DOHH2 (cell line): ENCODE measurements at regions not wholly inside any gene's neighbourhood (a gene's known extent, or its start where the extent isn't known, plus 50 kb on each side); places are given as distances from the start of the nearest gene placed in this dataset.

ENCODE experiments used
- H3F3A ChIP-seq: fragments of 200-600 bp; sonication (generic), shearing (Covaris generic); 2 replicates; pipeline ENCODE4 v1.6.0; 2016; ENCODE audit warnings: antibody characterized with exemption, mild to moderate bottlenecking; ENCODE audit not compliant: control insufficient read depth, insufficient read depth
- H3K27ac ChIP-seq: fragments of 200-600 bp; sonication (generic); 2 replicates; pipeline ENCODE4 v1.5.1; 2014; ENCODE audit warnings: low read depth, mild to moderate bottlenecking, low read length, moderate library complexity
- H3K27me3 ChIP-seq: fragments of 200-600 bp; sonication (generic); 2 replicates; pipeline ENCODE4 v1.6.1; 2014; ENCODE audit warnings: mild to moderate bottlenecking, low read length, mixed read lengths; ENCODE audit not compliant: control insufficient read depth
- H3K36me3 ChIP-seq: fragments of 200-600 bp; sonication (generic); 2 replicates; pipeline ENCODE4 v1.6.1; 2014; ENCODE audit warnings: mild to moderate bottlenecking, low read length, moderate library complexity, mixed read lengths; ENCODE audit not compliant: control insufficient read depth
- H3K4me1 ChIP-seq: fragments of 200-600 bp; sonication (generic); 2 replicates; pipeline ENCODE4 v1.6.1; 2014; ENCODE audit warnings: mild to moderate bottlenecking, low read length, mixed read lengths; ENCODE audit not compliant: control insufficient read depth
- H3K4me2 ChIP-seq: fragments of 200-600 bp; sonication (generic); 2 replicates; pipeline ENCODE4 v1.6.0; 2014; ENCODE audit warnings: mild to moderate bottlenecking, low read length, moderate library complexity
- H3K4me3 ChIP-seq: fragments of 200-600 bp; sonication (generic); 2 replicates; pipeline ENCODE4 v1.5.1; 2014; ENCODE audit warnings: mild to moderate bottlenecking, low read length, mixed read lengths
- H3K79me2 ChIP-seq: fragments of 200-600 bp; sonication (generic); 2 replicates; pipeline ENCODE4 v1.6.1; 2014; ENCODE audit warnings: mild to moderate bottlenecking, low read length, mixed read lengths; ENCODE audit not compliant: control insufficient read depth
- H3K9me2 ChIP-seq: fragments of 200-600 bp; sonication (generic); replicated peaks from 2 replicates; pipeline ENCODE4 v1.6.1; 2014; ENCODE audit warnings: mild to moderate bottlenecking, low read length, mixed read lengths; ENCODE audit not compliant: control insufficient read depth
- H3K9me3 ChIP-seq: fragments of 200-600 bp; sonication (generic); 2 replicates; pipeline ENCODE4 v1.6.1; 2014; ENCODE audit warnings: antibody characterized with exemption, low read length, mixed read lengths; ENCODE audit not compliant: control insufficient read depth, insufficient read depth
- H4K20me1 ChIP-seq: fragments of 200-600 bp; sonication (generic); 2 replicates; pipeline ENCODE4 v1.6.0; 2014; ENCODE audit warnings: low read depth, mild to moderate bottlenecking, antibody characterized with exemption, low read length, moderate library complexity; ENCODE audit not compliant: control insufficient read depth, insufficient read depth
- CTCF ChIP-seq: fragments of 200-600 bp; sonication (generic); IDR thresholded peaks from one replicate; pipeline ENCODE4 v1.5.1; 2014; ENCODE audit warnings: antibody characterized with exemption, mild to moderate bottlenecking, low read depth, low read length; ENCODE audit not compliant: poor library complexity, severe bottlenecking
- EZH2phosphoT487 ChIP-seq: fragments of 200-600 bp; sonication (generic); IDR thresholded peaks from 2 replicates; pipeline ENCODE4 v1.6.1; 2017; ENCODE audit warnings: borderline replicate concordance, mild to moderate bottlenecking, antibody characterized with exemption, low read length, moderate library complexity, mixed read lengths

GRCh38 chr2:224134003-224134734, 95.1 kb upstream of the SERPINE2 start:
- H4K20me1 ChIP-seq, result no peaks in the 10 kb centered on the region
- no peak overlapping the region for H3K4me2 ChIP-seq
- no peaks in the 10 kb centered on the region for H3K9me3 ChIP-seq
- no peaks in the 10 kb centered on the region for H3F3A ChIP-seq
- H3K36me3 ChIP-seq, result no peaks in the 10 kb centered on the region
- TF ChIP-seq CTCF, result no peak
- no peak for TF ChIP-seq EZH2phosphoT487
- no peaks in the 10 kb centered on the region for H3K4me1 ChIP-seq
- H3K79me2 ChIP-seq, result no peaks in the 10 kb centered on the region
- no peak overlapping the region for H3K4me3 ChIP-seq
- H3K9me2 ChIP-seq, result no peaks in the 10 kb centered on the region
- 0 out of 2 replicates have a peak, but pooled peaks cover 6% of the 10 kb centered on the region for H3K27me3 ChIP-seq
- H3K27ac ChIP-seq, result no peak overlapping the region

GRCh38 chr2:224133387-224133786, 94.3 kb upstream of the SERPINE2 start:
- H3K4me2 ChIP-seq, result no peak overlapping the region
- no peaks in the 10 kb centered on the region for H3K4me1 ChIP-seq
- 0 out of 2 replicates have a peak, but pooled peaks cover 6% of the 10 kb centered on the region for H3K27me3 ChIP-seq

GRCh38 chr2:224127871-224128501, 88.9 kb upstream of the SERPINE2 start:
- no peaks in the 10 kb centered on the region for H4K20me1 ChIP-seq
- TF ChIP-seq CTCF (no peak), EZH2phosphoT487 (no peak)
- no peak overlapping the region for H3K4me2 ChIP-seq
- no peaks in the 10 kb centered on the region for H3K36me3 ChIP-seq
- no peak overlapping the region for H3K4me3 ChIP-seq
- H3K79me2 ChIP-seq, result no peaks in the 10 kb centered on the region
- H3K9me2 ChIP-seq, result no peaks in the 10 kb centered on the region
- H3K27ac ChIP-seq, result no peak overlapping the region
- no peaks in the 10 kb centered on the region for H3F3A ChIP-seq
- no peaks in the 10 kb centered on the region for H3K4me1 ChIP-seq
- no peaks in the 10 kb centered on the region for H3K9me3 ChIP-seq
- 0 out of 2 replicates have a peak, but pooled peaks cover 3% of the 10 kb centered on the region for H3K27me3 ChIP-seq

More at GRCh38 chr2:224133387-224133786, 94.3 kb upstream of the SERPINE2 start:
- TF ChIP-seq CTCF (no peak), EZH2phosphoT487 (no peak)
- H3K36me3 ChIP-seq, result no peaks in the 10 kb centered on the region
- no peak overlapping the region for H3K27ac ChIP-seq
- no peaks in the 10 kb centered on the region for H3K9me2 ChIP-seq
- H4K20me1 ChIP-seq, result no peaks in the 10 kb centered on the region
- H3F3A ChIP-seq, result no peaks in the 10 kb centered on the region
- no peaks in the 10 kb centered on the region for H3K79me2 ChIP-seq
- no peaks in the 10 kb centered on the region for H3K9me3 ChIP-seq
- no peak overlapping the region for H3K4me3 ChIP-seq
